ENCODE measurements at regions not wholly inside any gene's neighbourhood (a gene's known extent, or its start where the extent isn't known, plus 50 kb on each side); places are given as distances from the start of the nearest gene placed in this dataset.

GRCh38 chr4:134544303-134544770, 342.7 kb upstream of the PABPC4L start:
- H2AFZ ChIP-seq (ENCODE audit: low read depth): no peak overlapping the region
- H3K36me3 ChIP-seq (ENCODE audit: insufficient read depth): no peaks in the 10 kb centered on the region
- H3K4me2 ChIP-seq: no peak overlapping the region

GRCh38 chr4:134540588-134540987, 339.0 kb upstream of the PABPC4L start:
- H3K36me3 ChIP-seq (ENCODE audit: insufficient read depth): no peaks in the 10 kb centered on the region
- no peaks in the 10 kb centered on the region for H3K4me1 ChIP-seq (ENCODE audit: low read depth, poor library complexity, severe bottlenecking)
- H3K27me3 ChIP-seq (ENCODE audit: insufficient read depth, low read depth): no peaks in the 10 kb centered on the region
- H3K4me3 ChIP-seq (IDR thresholded peaks at IDR 0.05; ENCODE audit: insufficient read depth, low read depth, low read length): no peak overlapping the region
- H2AFZ ChIP-seq (ENCODE audit: low read depth): no peak overlapping the region
- no peaks in the 10 kb centered on the region for H3K79me2 ChIP-seq (ENCODE audit: insufficient read depth, low read depth)
- no peak overlapping the region for H3K27ac ChIP-seq
- no peak overlapping the region for H3K4me2 ChIP-seq
- no peak overlapping the region for H3K9ac ChIP-seq
- H4K20me1 ChIP-seq (ENCODE audit: insufficient read depth): no peaks in the 10 kb centered on the region
- TF ChIP-seq CTCF (conservative IDR thresholded peaks at IDR 0.05; ENCODE audit: low read depth, low read length): no peak

More at GRCh38 chr4:134544303-134544770, 342.7 kb upstream of the PABPC4L start:
- Histone ChIP-seq H3K79me2 (ENCODE audit: insufficient read depth, low read depth) (no peaks in the 10 kb centered on the region), H3K27ac (no peak overlapping the region), H3K4me1 (ENCODE audit: low read depth, poor library complexity, severe bottlenecking) (no peaks in the 10 kb centered on the region), H3K27me3 (ENCODE audit: insufficient read depth, low read depth) (no peaks in the 10 kb centered on the region), H3K4me3 (IDR thresholded peaks at IDR 0.05; ENCODE audit: insufficient read depth, low read depth, low read length) (no peak overlapping the region), H3K9ac (no peak overlapping the region), H4K20me1 (ENCODE audit: insufficient read depth) (no peaks in the 10 kb centered on the region)
- no peak for TF ChIP-seq CTCF (conservative IDR thresholded peaks at IDR 0.05; ENCODE audit: low read depth, low read length)

- no peaks in the 10 kb centered on the region for H3K4me1 ChIP-seq (ENCODE audit: low read depth, poor library complexity, severe bottlenecking)
- H3K27ac ChIP-seq: no peak overlapping the region
- no peak overlapping the region for H3K9ac ChIP-seq
- no peak overlapping the region for H3K4me2 ChIP-seq
- no peaks in the 10 kb centered on the region for H3K79me2 ChIP-seq (ENCODE audit: insufficient read depth, low read depth)
- no peak for TF ChIP-seq CTCF (conservative IDR thresholded peaks at IDR 0.05; ENCODE audit: low read depth, low read length)
- H3K27me3 ChIP-seq (ENCODE audit: insufficient read depth, low read depth): no peaks in the 10 kb centered on the region
- H4K20me1 ChIP-seq (ENCODE audit: insufficient read depth): no peaks in the 10 kb centered on the region
- no peaks in the 10 kb centered on the region for H3K36me3 ChIP-seq (ENCODE audit: insufficient read depth)
- no peak overlapping the region for H2AFZ ChIP-seq (ENCODE audit: low read depth)
- H3K4me3 ChIP-seq (IDR thresholded peaks at IDR 0.05; ENCODE audit: insufficient read depth, low read depth, low read length): no peak overlapping the region
Measured at GRCh38 chr4:134539729-134540231, 338.2 kb upstream of the PABPC4L start.

- TF ChIP-seq CTCF (conservative IDR thresholded peaks at IDR 0.05; ENCODE audit: low read depth, low read length): no peak
- Histone ChIP-seq H3K4me2 (no peak overlapping the region), H4K20me1 (ENCODE audit: insufficient read depth) (no peaks in the 10 kb centered on the region), H3K79me2 (ENCODE audit: insufficient read depth, low read depth) (no peaks in the 10 kb centered on the region), H3K4me1 (ENCODE audit: low read depth, poor library complexity, severe bottlenecking) (no peaks in the 10 kb centered on the region), H3K9ac (no peak overlapping the region), H2AFZ (ENCODE audit: low read depth) (no peak overlapping the region), H3K27ac (no peak overlapping the region), H3K36me3 (ENCODE audit: insufficient read depth) (no peaks in the 10 kb centered on the region), H3K27me3 (ENCODE audit: insufficient read depth, low read depth) (no peaks in the 10 kb centered on the region), H3K4me3 (IDR thresholded peaks at IDR 0.05; ENCODE audit: insufficient read depth, low read depth, low read length) (no peak overlapping the region)
Measured at GRCh38 chr4:134537701-134538100, 336.1 kb upstream of the PABPC4L start.
